ENCODE measurements at regions not wholly inside any gene's neighbourhood (a gene's known extent, or its start where the extent isn't known, plus 50 kb on each side); places are given as distances from the start of the nearest gene placed in this dataset.

DNA sequence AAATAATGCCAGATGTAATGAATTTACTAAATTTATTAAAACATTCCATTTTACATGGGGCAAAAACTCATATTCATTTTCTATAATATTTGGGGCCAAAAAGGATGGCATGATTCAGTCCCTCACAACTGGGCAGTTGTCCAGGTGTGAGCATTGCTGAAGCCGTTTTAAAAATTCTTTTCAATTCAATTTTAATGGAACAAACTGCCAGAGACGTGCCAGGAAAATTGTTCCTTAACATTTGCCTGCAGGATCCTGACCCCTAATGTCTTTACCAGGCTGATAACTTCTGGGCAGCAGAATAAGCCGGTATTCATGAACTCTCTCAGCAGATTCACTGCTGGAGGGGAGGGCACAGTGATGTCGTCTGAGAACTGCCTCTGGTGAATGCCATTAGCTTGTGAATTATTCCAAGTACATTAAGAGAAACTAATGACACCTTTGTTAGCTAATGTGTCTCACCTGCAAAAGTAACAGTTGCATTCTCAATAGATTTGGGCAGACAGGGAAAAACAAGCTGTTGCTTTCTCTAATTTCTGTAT is 1445.1 kb upstream of the TENM3 start:
- TF ChIP-seq, protein P1, sequence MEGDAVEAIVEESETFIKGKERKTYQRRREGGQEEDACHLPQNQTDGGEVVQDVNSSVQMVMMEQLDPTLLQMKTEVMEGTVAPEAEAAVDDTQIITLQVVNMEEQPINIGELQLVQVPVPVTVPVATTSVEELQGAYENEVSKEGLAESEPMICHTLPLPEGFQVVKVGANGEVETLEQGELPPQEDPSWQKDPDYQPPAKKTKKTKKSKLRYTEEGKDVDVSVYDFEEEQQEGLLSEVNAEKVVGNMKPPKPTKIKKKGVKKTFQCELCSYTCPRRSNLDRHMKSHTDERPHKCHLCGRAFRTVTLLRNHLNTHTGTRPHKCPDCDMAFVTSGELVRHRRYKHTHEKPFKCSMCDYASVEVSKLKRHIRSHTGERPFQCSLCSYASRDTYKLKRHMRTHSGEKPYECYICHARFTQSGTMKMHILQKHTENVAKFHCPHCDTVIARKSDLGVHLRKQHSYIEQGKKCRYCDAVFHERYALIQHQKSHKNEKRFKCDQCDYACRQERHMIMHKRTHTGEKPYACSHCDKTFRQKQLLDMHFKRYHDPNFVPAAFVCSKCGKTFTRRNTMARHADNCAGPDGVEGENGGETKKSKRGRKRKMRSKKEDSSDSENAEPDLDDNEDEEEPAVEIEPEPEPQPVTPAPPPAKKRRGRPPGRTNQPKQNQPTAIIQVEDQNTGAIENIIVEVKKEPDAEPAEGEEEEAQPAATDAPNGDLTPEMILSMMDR (IDR thresholded peaks at IDR 0.05; ENCODE audit: insufficient read depth, low read length), result no peak
- no peak for TF ChIP-seq GABPA (IDR thresholded peaks at IDR 0.05; ENCODE audit: low read depth)
- TF ChIP-seq SPI1 (IDR thresholded peaks at IDR 0.05; ENCODE audit: borderline replicate concordance, low read depth), result no peak
- TF ChIP-seq, protein P2, sequence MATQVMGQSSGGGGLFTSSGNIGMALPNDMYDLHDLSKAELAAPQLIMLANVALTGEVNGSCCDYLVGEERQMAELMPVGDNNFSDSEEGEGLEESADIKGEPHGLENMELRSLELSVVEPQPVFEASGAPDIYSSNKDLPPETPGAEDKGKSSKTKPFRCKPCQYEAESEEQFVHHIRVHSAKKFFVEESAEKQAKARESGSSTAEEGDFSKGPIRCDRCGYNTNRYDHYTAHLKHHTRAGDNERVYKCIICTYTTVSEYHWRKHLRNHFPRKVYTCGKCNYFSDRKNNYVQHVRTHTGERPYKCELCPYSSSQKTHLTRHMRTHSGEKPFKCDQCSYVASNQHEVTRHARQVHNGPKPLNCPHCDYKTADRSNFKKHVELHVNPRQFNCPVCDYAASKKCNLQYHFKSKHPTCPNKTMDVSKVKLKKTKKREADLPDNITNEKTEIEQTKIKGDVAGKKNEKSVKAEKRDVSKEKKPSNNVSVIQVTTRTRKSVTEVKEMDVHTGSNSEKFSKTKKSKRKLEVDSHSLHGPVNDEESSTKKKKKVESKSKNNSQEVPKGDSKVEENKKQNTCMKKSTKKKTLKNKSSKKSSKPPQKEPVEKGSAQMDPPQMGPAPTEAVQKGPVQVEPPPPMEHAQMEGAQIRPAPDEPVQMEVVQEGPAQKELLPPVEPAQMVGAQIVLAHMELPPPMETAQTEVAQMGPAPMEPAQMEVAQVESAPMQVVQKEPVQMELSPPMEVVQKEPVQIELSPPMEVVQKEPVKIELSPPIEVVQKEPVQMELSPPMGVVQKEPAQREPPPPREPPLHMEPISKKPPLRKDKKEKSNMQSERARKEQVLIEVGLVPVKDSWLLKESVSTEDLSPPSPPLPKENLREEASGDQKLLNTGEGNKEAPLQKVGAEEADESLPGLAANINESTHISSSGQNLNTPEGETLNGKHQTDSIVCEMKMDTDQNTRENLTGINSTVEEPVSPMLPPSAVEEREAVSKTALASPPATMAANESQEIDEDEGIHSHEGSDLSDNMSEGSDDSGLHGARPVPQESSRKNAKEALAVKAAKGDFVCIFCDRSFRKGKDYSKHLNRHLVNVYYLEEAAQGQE (IDR thresholded peaks at IDR 0.05; ENCODE audit: insufficient replicate concordance, low read depth), result no peak
- no peak for TF ChIP-seq POLR2AphosphoS5 (IDR thresholded peaks at IDR 0.05; ENCODE audit: low read depth)

All from HL-60 (cell line).